HepG2 (cell line): ENCODE measurements at regions not wholly inside any gene's neighbourhood (a gene's known extent, or its start where the extent isn't known, plus 50 kb on each side); places are given as distances from the start of the nearest gene placed in this dataset.

Source experiments
- ATAC-seq: fragments of 200-7000 bp; cut with Tn5 transposase; 3 replicates; pipeline ENCODE4 v1.9.1; 2020; ENCODE audit warnings: mild to moderate bottlenecking, moderate library complexity
- BruUV-seq: library from RNA; stranded (reverse); fragments of 400-500 nt; replicated peaks from 2 replicates; lab custom pipeline; 2021; lab: Mats Ljungman, UMichigan
- CTCF ChIA-PET: fragments of 300-600 bp; formaldehyde crosslinking; extraction: SDS; loops from one replicate; lab custom pipeline; 2021; ENCODE audit warnings: low total read pairs, inconsistent platforms, low intra/inter-chr PET ratio; lab: Yijun Ruan, JAX
- POLR2A ChIA-PET: fragments of 350-600 bp; sonication (Branson Sonifier 250); formaldehyde crosslinking; loops from one replicate; lab custom pipeline; 2020; ENCODE audit warnings: antibody characterized with exemption, inconsistent platforms; lab: Yijun Ruan, JAX
- DNase-seq: peaks from one replicate; pipeline ENCODE4 v3.0.0-alpha.2; 2015; ENCODE audit warnings: low spot score
- FAIRE-seq: peaks from 3 replicates; lab custom pipeline; 2011; peaks lifted over from hg19 to GRCh38; lab: Jason Lieb, UNC
- H2AFZ ChIP-seq: one replicate; pipeline ENCODE4 v1.6.1; 2011; ENCODE audit warnings: low read length, inconsistent platforms
- H3K27ac ChIP-seq: fragments of 300-600 bp; 3 replicates; pipeline ENCODE4 v1.8.0; 2011; ENCODE audit warnings: mixed run types, mild to moderate bottlenecking, mixed read lengths, low read length, inconsistent platforms; ENCODE audit not compliant: insufficient read depth; ENCODE audit errors: extremely low read length
- H3K27me3 ChIP-seq, 2 experiments: fragments of 200-600 bp in 1 of 2; 2 replicates in 1 of 2; 3 replicates in 1 of 2; pipeline versions ENCODE4 v1.6.0 to v1.8.0; 2011; ENCODE audit warnings: low read length in 2 of 2, mild to moderate bottlenecking in 2 of 2, moderate library complexity in 2 of 2, inconsistent platforms in 1 of 2; ENCODE audit not compliant: insufficient read depth in 2 of 2, control insufficient read depth in 1 of 2
- H3K36me3 ChIP-seq, 2 experiments: fragments of 200-600 bp in 1 of 2; replicated peaks in 1 of 2; 2 replicates in 1 of 2; 3 replicates in 1 of 2; pipeline versions ENCODE4 v1.5.1 to v1.8.0; 2011; ENCODE audit warnings: low read length in 2 of 2, inconsistent platforms in 1 of 2; ENCODE audit not compliant: insufficient read depth in 2 of 2, control insufficient read depth in 1 of 2
- H3K4me1 ChIP-seq: 2 replicates; pipeline ENCODE4 v1.5.1; 2012; ENCODE audit warnings: low read length, inconsistent platforms; ENCODE audit not compliant: insufficient read depth
- H3K4me2 ChIP-seq: 2 replicates; pipeline ENCODE4 v1.6.0; 2011; ENCODE audit warnings: low read depth, low read length, inconsistent platforms
- H3K4me3 ChIP-seq, 3 experiments: fragments of 200-600 bp in 1 of 3; sonication (generic), shearing (Covaris generic) in 1 of 3; replicated peaks in 1 of 3; 2 replicates each; pipeline ENCODE4 v1.5.1; 2011 to 2016; ENCODE audit warnings: low read length in 3 of 3, inconsistent platforms in 2 of 3, low read depth in 2 of 3, mild to moderate bottlenecking in 2 of 3, control low read depth in 1 of 3, mixed read lengths in 1 of 3; ENCODE audit not compliant: insufficient read depth in 1 of 3
- H3K79me2 ChIP-seq: one replicate; pipeline ENCODE4 v1.6.1; 2011; ENCODE audit warnings: low read length, inconsistent platforms; ENCODE audit not compliant: insufficient read depth
- H3K9ac ChIP-seq: 2 replicates; pipeline ENCODE4 v1.6.0; 2011; ENCODE audit warnings: mild to moderate bottlenecking, low read depth, low read length, inconsistent platforms; ENCODE audit not compliant: insufficient read depth
- H3K9me3 ChIP-seq: 2 replicates; pipeline ENCODE4 v1.5.1; 2012; ENCODE audit warnings: mild to moderate bottlenecking, low read length
- H4K20me1 ChIP-seq: 2 replicates; pipeline ENCODE4 v1.6.0; 2011; ENCODE audit warnings: inconsistent platforms, mild to moderate bottlenecking, low read length, moderate library complexity; ENCODE audit not compliant: insufficient read depth
- IRF2 ChIP-seq: IDR thresholded peaks from 2 replicates; pipeline ENCODE4 v1.6.1; 2018; ENCODE audit warnings: missing genetic modification reagents, missing compliant biosample characterization
- ISL2 ChIP-seq: sonication (generic); formaldehyde crosslinking; IDR thresholded peaks from 2 replicates; pipeline ENCODE4 v1.5.0; 2020; ENCODE audit warnings: missing genetic modification reagents
- NFE2L2 ChIP-seq: fragments of 150-350 bp; IDR thresholded peaks from 2 replicates; pipeline ENCODE4 v1.6.1; 2014; ENCODE audit warnings: low read length
- SP5 ChIP-seq: IDR thresholded peaks from 2 replicates; pipeline ENCODE4 v1.6.1; 2016; ENCODE audit warnings: low read depth, borderline replicate concordance
- USF2 ChIP-seq, 2 experiments: sonication (generic) in 1 of 2; formaldehyde crosslinking in 1 of 2; IDR thresholded peaks; 2 replicates each; pipeline versions ENCODE4 v1.5.1 to v1.6.1; 2011 to 2020; ENCODE audit warnings: borderline replicate concordance in 1 of 2, low read depth in 1 of 2, low read length in 1 of 2, mild to moderate bottlenecking in 1 of 2, missing genetic modification reagents in 1 of 2, moderate library complexity in 1 of 2
- ZNF335 ChIP-seq: sonication (generic); formaldehyde crosslinking; IDR thresholded peaks from 2 replicates; pipeline ENCODE4 v1.4.0; 2020; ENCODE audit warnings: missing genetic modification reagents
- ZNF543 ChIP-seq: sonication (generic); formaldehyde crosslinking; IDR thresholded peaks from 2 replicates; pipeline ENCODE4 v1.4.0; 2020; ENCODE audit warnings: mild to moderate bottlenecking, missing genetic modification reagents
- ZNF563 ChIP-seq: sonication (generic); formaldehyde crosslinking; IDR thresholded peaks from 2 replicates; pipeline ENCODE4 v1.8.0; 2022; ENCODE audit warnings: mild to moderate bottlenecking, moderate library complexity, missing genetic modification reagents
- ZNF589 ChIP-seq: sonication (generic); formaldehyde crosslinking; conservative IDR thresholded peaks from 2 replicates; pipeline ENCODE4 v1.8.0; 2022; ENCODE audit warnings: mild to moderate bottlenecking, moderate library complexity, missing genetic modification reagents
- ZNF749 ChIP-seq: sonication (generic); formaldehyde crosslinking; IDR thresholded peaks from 2 replicates; pipeline ENCODE4 v1.8.0; 2022; ENCODE audit warnings: mild to moderate bottlenecking, missing genetic modification reagents, moderate library complexity, borderline replicate concordance
- ZNF878 ChIP-seq: sonication (generic); formaldehyde crosslinking; IDR thresholded peaks from 2 replicates; pipeline ENCODE4 v1.8.1; 2023; ENCODE audit warnings: mild to moderate bottlenecking, missing genetic modification reagents, moderate library complexity
- WGBS: methylation state at CpG from one replicate; pipeline ENCODE4 v1.1.6; 2017; ENCODE audit warnings: low lambda C conversion rate; 5-methylcytosine and 5-hydroxymethylcytosine counted together
- in situ Hi-C: cut with HindIII; loops from 2 replicates; pipeline ENCODE4 v1.10.0; 2017; ENCODE audit warnings: low pct_unique_long_range_greater_than_20kb; ENCODE audit not compliant: extremely low pct_ligation_motif_present
- intact Hi-C: fragments of 100-400 bp; cut with micrococcal nuclease; formaldehyde crosslinking; loops from one replicate; pipeline ENCODE4 v1.10.0; 2022; ENCODE audit not compliant: unreplicated experiment
- TF ChIP-seq, protein P1 (sequence below): sonication (generic); formaldehyde crosslinking; IDR thresholded peaks from 2 replicates; pipeline ENCODE4 v1.4.0; 2020; ENCODE audit warnings: missing genetic modification reagents; ENCODE audit errors: not compliant biosample characterization
- TF ChIP-seq, protein P2 (sequence below): sonication (generic); formaldehyde crosslinking; IDR thresholded peaks from 2 replicates; pipeline ENCODE4 v1.5.0; 2020; ENCODE audit warnings: mild to moderate bottlenecking, missing genetic modification reagents

GRCh38 chr4:156313497-156313896, 359.8 kb upstream of the CTSO start:
- intact Hi-C loops: no loop called here

DNA sequence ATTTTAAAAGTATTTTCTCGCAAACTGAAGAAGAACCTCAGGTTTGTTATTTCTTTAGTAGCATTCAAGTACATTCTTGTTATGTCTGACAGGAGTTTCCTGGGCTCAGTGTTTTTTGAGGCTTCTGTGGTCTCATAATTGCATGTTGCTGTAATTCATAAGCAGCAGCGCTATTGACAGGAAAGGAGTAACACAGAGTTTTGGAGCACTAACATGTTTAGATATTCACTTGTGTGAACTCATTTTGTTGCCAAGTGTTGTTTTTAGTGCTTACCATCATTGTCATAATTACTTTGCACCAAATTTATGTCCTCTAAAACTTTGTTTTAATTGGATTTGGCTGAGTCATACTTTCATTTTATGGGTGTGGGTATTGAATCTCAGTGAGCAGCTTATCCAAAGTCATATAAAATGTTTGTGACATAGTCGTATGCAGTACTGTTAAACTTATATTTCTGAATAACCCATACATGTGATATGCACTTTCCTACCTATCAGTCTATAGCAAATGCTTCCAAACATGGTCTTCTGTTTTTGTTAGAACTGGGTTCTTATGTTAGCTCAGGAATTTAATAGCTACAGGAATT, 358.7 kb upstream of the CTSO start:
- Histone ChIP-seq H3K4me2 (no peak overlapping the region), H3K9me3 (no peaks in the 10 kb centered on the region), H3K79me2 (no peaks in the 10 kb centered on the region), H4K20me1 (no peaks in the 10 kb centered on the region), H3K4me1 (no peaks in the 10 kb centered on the region), H3K27me3 (no peaks in the 10 kb centered on the region), H3K36me3 (no peaks in the 10 kb centered on the region), H3K27ac (no peak overlapping the region), H2AFZ (no peak overlapping the region), H3K9ac (no peak overlapping the region), H3K4me3 (no peak overlapping the region)
- ATAC-seq (no peak), DNase-seq (no peak), FAIRE-seq (no peak)
- intact Hi-C loops: no loop called here
- ChIA-PET POLR2A (no interaction called here), CTCF (no interaction called here)
- TF ChIP-seq ISL2 (CRISPR knock-in tag) (no peak), SP5 (CRISPR knock-in tag) (no peak), NFE2L2 (no peak), ZNF335 (CRISPR knock-in tag) (no peak), ZNF543 (CRISPR knock-in tag) (no peak), IRF2 (CRISPR knock-in tag) (no peak), ZNF878 (CRISPR knock-in tag) (no peak), ZNF749 (no peak), ZNF589 (no peak)
- TF ChIP-seq, protein P1, sequence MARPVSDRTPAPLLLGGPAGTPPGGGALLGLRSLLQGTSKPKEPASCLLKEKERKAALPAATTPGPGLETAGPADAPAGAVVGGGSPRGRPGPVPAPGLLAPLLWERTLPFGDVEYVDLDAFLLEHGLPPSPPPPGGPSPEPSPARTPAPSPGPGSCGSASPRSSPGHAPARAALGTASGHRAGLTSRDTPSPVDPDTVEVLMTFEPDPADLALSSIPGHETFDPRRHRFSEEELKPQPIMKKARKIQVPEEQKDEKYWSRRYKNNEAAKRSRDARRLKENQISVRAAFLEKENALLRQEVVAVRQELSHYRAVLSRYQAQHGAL: no peak
- TF ChIP-seq, protein P2, sequence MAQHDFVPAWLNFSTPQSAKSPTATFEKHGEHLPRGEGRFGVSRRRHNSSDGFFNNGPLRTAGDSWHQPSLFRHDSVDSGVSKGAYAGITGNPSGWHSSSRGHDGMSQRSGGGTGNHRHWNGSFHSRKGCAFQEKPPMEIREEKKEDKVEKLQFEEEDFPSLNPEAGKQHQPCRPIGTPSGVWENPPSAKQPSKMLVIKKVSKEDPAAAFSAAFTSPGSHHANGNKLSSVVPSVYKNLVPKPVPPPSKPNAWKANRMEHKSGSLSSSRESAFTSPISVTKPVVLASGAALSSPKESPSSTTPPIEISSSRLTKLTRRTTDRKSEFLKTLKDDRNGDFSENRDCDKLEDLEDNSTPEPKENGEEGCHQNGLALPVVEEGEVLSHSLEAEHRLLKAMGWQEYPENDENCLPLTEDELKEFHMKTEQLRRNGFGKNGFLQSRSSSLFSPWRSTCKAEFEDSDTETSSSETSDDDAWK (CRISPR knock-in tag): no peak
- in situ Hi-C loops: no loop called here
- WGBS: 4% methylated on average over 3 of the region's 3 CpGs
- no TSS peak for BruUV-seq

More at GRCh38 chr4:156313497-156313896, 359.8 kb upstream of the CTSO start:
- Histone ChIP-seq H4K20me1 (no peaks in the 10 kb centered on the region), H3K79me2 (no peaks in the 10 kb centered on the region), H2AFZ (no peak overlapping the region), H3K4me3 (no peak overlapping the region), H3K4me2 (no peak overlapping the region), H3K4me1 (no peaks in the 10 kb centered on the region), H3K27me3 (no peaks in the 10 kb centered on the region), H3K36me3 (no peaks in the 10 kb centered on the region), H3K27ac (no peak overlapping the region), H3K9me3 (no peaks in the 10 kb centered on the region), H3K9ac (no peak overlapping the region)
- in situ Hi-C loops: no loop called here
- FAIRE-seq (no peak), DNase-seq (no peak), ATAC-seq (no peak)
- POLR2A ChIA-PET: no interaction called here
- WGBS: 0% methylated on average over 2 of the region's 2 CpGs
- CTCF ChIA-PET: no interaction called here
- TF ChIP-seq ZNF563 (CRISPR knock-in tag) (no peak), USF2 (IDR thresholded peaks at IDR 0.05; ENCODE audit: low read depth, low read length) (no peak), USF2 (CRISPR knock-in tag; IDR thresholded peaks at IDR 0.05; ENCODE audit: borderline replicate concordance) (no peak)
- BruUV-seq: no TSS peak
